GM21529 (cell line): ENCODE measurements at regions not wholly inside any gene's neighbourhood (a gene's known extent, or its start where the extent isn't known, plus 50 kb on each side); places are given as distances from the start of the nearest gene placed in this dataset.
"Not testable (repeated sequence)": the region's sequence is repeated elsewhere in the genome, so short reads cannot be mapped to it uniquely, and the experiment has no call there.

Experiments used
- ATAC-seq: cut with Tn5 transposase; IDR thresholded peaks from one replicate; pipeline ENCODE4 v1.9.1; 2021; ENCODE audit not compliant: unreplicated experiment

- ATAC-seq = no peak
Observed at GRCh38 chr6:13874191-13874549, 50.6 kb upstream of the RNF182 start.

GRCh38 chr6:13873288-13874190, 51.2 kb upstream of the RNF182 start:
- peak; percentile 83 for ATAC-seq

- no peak for ATAC-seq
Observed at GRCh38 chr6:13872681-13873080, 52.1 kb upstream of the RNF182 start.

- ATAC-seq = not testable (repeated sequence)
Observed at GRCh38 chr6:13872006-13872405, 52.7 kb upstream of the RNF182 start.

- no peak for ATAC-seq
Observed at GRCh38 chr6:13870214-13870830, 54.4 kb upstream of the RNF182 start.

- no peak for ATAC-seq
Observed at GRCh38 chr6:13868236-13868635, 53.9 kb upstream of the MCUR1 start.

- no peak for ATAC-seq
Observed at GRCh38 chr6:13866301-13866700, 51.9 kb upstream of the MCUR1 start.

GRCh38 chr6:13865141-13865540, 50.8 kb upstream of the MCUR1 start:
- no peak for ATAC-seq

- not testable (repeated sequence) for ATAC-seq
Observed at GRCh38 chr6:13864669-13865068, 50.3 kb upstream of the MCUR1 start.
